GM18870 (cell line): ENCODE measurements at regions not wholly inside any gene's neighbourhood (a gene's known extent, or its start where the extent isn't known, plus 50 kb on each side); places are given as distances from the start of the nearest gene placed in this dataset.

Source experiments
- ATAC-seq: cut with Tn5 transposase; IDR thresholded peaks from one replicate; pipeline ENCODE4 v1.9.1; 2021; ENCODE audit warnings: moderate library complexity; ENCODE audit not compliant: unreplicated experiment

DNA sequence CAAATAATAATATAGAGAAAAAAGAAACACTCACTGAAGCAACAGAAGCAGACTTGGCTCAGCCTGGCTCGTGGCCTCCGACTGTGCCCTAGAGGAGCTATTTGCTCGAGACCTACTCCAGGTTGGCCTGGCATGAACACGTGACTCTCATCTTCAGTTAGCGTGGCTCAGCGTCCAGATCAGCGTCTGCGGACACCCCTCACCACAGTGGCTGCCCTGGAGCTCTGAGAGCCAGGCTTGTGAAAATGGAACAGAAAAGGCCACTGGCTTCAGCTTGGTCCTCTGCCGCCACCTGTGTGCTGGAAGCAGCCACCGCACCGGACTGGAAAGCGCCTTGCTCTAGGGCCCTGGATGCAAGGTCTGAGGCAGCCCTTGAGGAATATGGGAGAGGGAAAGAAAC, 1184.0 kb upstream of the GYPC start:
- peak; percentile 89 for ATAC-seq

DNA sequence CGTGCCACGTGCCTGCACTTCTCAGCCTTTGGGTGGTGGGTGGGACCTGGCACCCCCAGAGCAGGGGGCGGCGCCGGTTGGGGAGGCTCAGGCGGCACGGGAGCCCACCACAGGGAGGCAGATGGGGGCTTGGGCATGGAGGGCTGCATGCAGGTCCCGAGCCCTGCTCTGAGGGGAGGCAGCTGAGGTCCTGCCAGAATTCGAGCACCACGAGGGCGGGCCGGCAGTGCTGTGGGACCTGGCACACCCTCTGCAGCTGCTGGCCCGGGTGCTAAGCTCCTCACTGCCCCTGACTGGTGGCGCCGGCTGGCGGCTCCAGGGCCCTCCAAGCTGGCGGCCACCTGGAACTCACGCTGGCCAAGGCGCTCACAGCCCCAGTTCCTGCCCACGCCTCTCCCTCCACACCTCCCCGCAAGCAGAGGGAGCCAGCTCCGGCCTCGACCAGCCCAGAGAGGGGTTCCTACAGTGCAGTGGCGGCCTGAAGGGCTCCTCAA, 1176.8 kb upstream of the GYPC start:
- ATAC-seq = no peak

DNA sequence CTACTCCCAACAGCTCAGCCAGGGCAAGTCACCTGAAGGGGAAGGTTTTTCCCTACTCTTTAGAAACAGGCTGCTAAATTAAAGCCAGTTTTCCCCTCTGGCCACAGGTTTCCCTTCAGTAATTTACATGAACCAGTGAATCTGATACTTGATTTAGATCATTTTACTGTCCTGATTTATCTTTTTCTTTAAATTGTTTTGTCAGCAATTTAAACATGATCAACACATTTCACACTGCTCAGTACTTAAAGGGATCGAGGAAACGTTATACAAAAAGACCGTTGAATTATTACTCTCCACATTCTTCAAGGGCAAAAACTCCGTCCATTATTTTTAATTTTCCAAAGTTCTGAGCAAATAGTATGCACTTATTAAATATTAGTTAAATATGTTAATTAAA, 1165.7 kb upstream of the GYPC start:
- ATAC-seq = no peak

DNA sequence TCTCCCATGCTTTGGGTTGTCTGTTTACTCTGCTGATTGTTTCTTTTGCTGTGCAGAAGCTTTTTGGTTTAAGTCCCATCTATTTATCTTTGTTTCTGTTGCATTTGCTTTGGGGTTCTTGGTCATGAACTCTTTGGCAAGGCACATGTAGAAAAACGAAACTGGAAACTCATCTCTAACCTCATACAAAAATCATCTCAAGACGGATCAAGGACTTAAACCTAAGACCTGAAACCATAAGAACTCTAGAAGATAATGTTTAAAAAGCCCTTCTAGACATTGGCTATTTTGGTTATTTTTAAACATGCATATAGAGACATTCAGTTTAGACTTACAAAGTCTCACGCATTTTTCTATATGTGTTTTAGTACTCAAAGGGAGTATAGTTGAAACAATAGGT, 1164.3 kb upstream of the GYPC start:
- no peak for ATAC-seq

DNA sequence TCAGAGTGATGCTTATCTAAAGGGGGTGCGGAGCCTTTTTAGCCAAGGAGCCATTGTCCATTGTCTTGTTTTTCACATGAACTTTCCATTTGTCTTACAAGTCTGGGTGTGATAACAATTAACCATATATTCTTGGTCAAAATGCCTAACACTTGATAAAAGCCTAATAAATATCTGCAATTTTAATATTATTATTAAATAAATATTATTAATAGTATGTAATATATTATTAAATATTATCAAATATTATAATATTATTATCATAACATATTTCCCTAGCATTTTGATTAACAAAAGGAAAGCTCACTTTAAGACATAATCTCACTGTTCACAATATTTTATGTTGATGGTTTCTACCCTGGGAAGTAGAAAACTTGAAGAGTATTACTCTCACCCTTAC, 1143.6 kb upstream of the GYPC start:
- no peak for ATAC-seq

DNA sequence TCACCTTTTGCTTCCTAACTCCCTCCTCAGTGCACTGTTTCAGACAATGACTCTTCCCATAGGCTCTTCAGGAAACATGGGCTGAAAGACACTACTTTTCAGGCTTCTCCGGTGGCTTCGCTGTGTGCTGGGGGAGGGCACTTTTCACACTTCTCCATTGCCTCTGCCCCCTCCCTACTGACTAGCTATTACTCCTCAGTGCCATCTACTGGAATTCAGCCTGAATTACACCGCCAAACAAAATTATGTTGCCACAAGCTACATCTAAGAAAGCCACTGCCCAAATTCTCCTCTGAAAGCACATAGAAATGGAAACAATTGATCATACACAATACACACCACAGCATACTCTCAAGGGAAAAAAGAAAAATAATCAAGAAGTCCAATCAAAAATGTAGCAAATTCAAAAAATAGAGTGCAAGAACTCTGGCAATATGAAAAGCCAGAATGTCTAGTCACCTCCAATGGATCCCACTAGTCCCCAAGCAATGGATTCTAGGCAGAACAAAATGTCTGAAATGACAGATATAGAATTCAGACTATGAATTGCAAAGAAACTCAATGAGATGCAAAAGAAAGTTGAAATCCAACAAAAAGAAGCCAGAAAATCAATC, 1139.4 kb upstream of the GYPC start:
- no peak for ATAC-seq

DNA sequence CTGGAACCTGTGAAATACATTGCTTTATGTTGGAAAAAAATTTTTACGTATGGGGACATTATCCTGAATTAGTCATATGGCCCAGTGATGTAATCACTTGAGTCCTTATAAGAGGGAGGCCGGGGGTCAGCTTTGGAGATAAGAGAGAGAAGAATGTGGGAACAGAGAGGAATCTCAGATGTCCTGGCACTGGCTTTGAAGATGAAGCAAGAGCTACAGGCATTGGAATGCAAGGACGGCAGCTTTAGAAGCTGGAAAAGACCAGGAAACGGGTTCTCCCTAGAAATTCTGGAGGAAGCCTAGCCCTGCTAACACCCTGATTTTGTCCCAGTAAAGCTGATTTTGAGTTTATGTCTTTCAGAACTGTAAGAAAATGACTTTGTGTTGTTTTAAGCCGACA, 1129.9 kb upstream of the GYPC start:
- no peak for ATAC-seq

DNA sequence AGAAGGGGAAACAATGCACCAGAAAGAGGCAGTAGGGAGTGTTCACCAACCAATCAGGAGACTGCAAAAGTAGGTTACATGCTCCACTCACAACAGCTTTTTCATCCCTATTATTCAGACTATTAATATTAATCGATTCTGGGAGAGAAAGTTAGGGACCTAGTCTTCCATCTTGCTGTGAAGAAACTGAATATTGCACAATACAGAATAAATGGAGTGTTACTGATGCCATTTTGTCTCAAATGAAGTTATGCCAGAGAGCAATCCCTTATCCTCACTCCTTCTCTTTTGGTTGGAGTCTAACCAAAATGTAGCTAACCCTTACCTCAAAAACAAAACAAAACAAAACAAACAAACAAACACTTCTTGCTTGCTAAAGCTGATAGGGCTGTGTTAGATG, 1120.9 kb upstream of the GYPC start:
- no peak for ATAC-seq

DNA sequence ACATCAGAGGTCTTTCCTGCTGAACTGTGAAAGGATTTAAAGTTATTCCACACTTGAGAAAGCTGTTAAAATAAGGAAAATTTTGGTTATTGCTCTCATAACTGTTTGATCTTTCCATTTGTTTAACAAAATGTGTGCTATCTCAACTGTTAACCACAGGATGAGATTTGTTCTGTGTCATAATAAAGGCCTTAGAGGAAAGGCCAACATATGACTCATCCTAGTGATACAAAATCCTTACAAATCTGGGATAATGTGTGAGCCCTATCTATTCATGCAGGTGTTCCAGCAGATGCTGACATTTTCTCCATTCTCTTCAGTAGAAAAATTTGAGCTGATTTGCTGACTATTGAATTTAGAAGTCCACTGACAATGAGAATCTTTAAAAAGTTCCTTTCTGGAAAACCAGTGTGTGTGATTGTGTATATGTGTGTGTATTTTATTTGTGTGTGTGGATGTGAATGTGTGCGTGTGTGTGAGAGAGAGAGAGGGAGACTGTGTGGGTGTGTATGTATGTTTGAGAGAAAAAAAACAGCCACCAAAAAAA, 1111.9 kb upstream of the GYPC start:
- no peak for ATAC-seq

DNA sequence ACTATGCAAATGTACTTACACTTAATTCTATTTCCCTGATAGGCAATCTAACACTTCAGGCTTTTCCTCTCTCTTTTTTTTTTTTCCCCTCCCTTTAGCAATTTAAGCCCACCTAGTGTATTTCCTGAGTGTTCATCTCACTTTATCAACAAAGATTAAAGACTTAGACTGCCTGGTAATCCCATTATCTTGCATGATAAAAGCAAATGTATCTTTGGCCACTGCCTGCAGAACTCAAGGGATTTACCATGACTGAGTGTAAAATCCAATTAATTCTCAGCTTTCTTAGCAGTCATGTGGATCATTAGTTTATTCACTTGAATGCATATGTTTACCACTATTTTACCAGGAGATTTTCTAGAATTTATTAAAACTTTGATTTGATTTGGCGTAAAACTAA, 1102.2 kb upstream of the GYPC start:
- no peak for ATAC-seq

DNA sequence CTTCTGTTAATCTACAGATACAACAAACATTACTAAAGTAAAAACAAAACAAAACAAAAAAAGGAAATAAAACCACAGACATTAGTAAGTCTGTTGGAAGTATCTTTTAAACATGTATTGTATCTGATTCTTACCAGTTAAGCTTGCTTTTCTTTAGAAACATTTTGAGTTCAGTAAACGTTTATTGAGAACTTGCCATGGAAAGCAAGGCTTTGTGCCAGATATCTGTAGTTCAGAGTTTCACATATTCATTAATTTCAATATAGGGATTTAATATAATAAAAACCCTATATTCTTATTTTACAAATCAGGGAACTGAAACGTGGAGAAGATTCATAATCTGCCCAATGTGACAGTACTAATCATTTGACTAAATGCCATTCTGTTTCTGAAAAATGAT, 1101.0 kb upstream of the GYPC start:
- ATAC-seq = no peak

DNA sequence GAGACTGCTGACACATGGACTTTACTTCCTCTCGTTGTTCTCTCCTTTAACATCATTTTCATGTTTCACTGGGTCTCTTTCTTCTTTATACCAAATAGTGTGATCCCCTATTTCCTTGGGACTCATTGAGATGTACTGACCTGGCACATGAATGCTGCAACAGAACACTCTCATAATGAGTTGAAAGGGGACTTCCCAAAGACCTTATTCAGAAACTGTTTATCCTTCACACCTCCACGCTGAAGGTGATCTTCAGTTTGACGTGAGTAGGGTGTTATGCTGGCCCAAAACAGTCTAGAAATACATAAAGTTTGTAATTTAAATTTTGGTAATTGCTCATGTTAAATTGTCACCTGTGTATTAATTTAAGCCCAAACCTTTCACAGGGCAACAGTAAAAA, 1096.8 kb upstream of the GYPC start:
- ATAC-seq = no peak

DNA sequence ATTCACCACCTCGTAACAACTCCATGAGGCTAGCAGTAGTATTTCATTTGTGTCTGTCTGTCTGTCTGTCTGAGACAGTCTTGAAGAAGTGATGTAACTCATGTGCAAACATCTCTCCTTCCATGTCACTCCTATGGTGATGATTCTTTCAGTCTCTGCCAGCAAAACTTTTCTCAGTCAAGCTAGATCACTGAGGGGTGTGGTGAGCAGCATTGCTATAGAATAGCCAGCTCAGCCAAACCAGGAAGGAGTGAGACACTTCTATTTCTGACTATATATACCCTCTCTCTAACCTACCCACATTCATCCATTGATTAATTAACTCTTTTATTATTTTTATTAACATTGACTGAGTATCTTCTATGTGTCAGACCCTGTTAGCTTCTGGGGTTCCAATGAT, 1095.1 kb upstream of the GYPC start:
- ATAC-seq = no peak

DNA sequence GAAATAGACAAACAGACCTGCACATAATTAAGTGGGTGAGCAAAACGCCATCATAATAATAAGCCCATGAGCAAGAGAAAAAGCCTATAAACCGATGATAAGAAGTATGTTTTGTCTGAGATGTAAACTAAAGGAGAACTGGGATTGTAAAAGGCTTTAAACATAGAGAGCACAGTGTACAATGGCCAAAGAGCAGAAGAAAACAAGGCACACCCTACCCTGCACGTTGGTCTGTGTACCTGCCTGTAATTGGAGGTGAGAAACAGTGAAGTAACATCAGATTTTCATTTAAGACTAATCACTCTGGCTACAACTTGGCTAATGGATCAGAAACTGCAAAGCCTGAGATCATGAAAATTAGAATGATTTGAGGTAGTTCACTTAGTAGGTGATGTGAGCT, 1094.7 kb upstream of the GYPC start:
- ATAC-seq = no peak

DNA sequence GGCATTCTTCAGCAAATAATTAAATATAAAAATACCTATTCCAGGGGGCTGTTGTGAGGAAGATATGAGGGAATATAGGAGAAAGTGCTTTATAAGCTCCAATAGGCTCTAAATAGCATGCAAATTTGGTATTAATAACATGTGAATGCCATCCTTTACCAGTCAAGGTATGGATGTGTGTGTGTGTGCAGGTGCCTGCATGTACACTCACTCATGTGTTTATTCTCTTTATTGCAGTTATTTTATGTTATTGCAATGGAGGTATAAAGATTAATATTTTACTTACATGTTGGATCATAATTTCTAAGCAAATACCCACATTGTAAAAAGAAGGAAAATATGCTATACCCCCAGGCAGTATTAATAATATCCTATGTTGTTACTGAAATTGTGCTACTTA, 1093.0 kb upstream of the GYPC start:
- no peak for ATAC-seq

DNA sequence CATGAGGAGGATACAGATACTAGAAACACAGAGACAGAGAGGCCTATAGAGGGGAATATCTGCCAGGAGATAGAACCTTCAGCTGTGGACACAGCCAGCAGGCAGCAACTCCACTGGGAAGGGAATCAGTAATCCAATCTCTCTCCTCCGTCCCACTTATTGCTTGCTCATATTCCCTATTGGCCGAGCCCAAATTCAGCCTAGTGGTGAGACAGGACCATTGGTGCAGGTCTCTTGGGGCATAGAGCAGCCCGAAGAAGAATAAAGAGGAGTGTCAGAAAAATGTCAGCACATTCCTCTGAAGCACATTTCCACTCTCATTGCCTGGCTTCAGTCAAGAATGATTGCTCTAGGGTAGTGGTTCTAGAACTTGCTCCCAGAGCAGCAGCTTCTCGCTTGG, 1091.5 kb upstream of the GYPC start:
- ATAC-seq = no peak

DNA sequence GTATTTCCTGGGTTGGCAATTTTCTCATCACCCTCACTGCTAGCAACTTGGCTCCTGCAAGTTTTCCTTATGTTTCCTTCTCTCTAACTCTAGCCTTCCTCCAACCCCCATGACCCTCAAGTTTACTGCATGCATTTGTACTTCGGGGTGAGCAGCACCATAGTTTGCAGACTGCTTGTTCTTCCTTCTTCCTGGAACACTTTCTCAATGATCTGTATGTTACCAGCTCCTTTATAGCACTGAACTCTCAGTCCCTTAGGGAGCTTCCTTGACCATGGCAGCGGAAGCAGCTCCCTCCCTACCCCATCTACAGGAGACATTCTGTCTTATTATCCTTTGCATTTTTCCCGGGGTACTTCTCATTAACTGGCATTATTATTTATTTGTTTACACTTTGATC, 1089.5 kb upstream of the GYPC start:
- no peak for ATAC-seq

DNA sequence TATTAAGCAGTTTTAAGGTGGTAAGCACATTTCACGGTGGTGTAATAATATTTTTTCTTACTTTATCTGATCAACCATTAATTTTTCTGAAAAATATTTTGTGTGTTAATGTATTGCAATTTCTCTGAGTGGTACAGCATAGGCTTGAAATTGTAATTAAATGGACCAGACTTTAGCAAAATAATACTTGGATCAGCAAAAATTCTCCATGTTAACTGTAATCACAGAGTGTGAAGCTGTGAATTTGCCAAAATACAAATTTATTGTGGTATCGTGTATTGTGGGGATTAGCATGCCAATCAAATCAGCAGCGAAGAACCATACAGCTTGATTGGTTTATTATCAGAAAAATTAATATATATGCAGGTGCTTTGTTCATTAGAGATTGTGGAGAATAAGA, 1088.9 kb upstream of the GYPC start:
- no peak for ATAC-seq

DNA sequence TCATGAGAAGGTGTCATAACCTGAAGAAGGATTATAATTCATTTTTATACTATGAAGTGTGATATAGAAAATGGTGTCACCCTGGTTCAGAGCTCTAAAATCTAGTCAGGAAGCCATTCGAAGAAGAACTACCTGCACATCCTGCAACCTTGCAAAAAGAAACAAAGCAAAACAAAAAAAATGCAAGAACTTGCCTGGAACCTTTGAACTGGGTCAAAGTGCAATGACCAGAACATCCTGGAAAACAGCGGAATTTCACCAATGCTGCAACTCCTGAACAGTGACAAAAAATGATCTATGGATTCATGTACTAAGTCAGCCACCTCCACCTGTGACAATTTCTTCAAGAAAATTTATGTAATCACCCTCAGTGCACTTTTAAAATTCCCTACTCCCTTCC, 1083.3 kb upstream of the GYPC start:
- no peak for ATAC-seq

DNA sequence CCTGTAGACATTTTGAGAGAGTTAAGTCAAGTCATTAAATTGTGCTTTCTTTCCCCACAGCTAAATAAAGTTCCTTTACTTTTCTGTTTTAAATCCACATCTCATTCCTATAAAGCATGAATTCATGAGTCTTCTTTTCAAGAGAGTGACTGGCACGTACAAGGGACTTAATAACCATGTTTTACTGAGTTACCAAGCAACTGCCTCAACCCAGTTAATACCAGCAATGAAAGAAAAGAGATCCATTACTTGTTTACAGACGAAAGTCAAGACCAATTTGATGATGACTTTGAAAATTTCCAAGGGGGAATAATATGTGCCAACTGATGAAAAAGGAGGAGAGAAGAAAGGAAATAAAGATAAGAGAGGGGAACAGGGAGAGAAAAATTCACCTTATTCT, 1082.5 kb upstream of the GYPC start:
- ATAC-seq = no peak

DNA sequence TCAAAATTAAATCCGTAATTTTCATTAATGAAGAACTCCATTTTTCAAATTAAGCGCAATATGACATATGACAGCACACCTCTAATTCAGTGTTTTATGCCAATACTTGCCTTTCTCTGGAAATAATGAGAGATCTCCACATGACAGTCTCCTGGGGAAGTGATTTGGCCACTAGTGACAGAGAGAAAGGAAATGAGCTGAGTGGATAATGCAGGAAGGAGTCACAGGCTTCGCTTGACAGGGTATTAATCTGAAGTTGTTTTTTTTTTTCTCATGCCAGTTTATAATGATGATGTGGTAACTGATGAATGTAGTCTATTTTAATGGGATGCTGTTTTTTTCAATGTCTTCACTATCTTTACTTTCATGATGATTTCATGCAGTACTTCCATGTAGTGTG, 1079.4 kb upstream of the GYPC start:
- no peak for ATAC-seq

DNA sequence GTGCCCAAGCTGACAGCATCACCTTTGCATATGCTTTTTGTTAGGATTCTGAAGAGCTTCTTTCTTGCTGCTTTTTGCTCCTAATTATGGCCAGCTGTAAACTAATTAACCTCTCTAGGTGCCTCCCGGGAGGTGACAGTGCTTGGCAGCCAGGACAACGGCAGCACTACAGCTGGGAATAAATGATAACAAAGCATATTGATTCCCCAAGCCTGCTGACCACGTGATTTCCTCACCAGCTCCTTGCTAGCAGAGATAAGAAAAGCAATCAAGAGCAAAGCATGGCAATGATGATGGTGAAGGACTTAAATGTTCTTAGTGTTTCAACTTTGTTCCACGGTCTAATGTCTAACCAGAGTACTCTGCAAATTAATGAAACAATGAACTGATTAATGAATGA, 1074.4 kb upstream of the GYPC start:
- ATAC-seq = no peak

DNA sequence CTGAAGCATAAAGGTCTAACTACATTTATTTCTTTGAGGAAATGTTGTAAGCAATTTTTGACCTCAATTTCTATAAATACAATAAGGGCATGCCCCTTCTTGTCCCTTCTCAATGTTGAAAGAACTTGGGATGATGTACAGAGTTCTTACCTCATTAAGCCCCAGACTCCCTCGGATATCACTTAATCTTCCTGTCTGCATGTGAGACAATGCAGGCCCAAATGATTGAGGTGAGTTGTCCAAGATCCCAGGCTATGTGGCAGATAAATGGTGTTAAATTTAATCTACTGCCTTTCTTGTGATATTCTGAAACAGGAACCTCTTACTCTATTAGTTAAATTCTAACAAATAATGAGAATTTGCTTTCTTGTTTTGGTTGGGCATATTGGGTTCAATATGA, 1073.4 kb upstream of the GYPC start:
- ATAC-seq = no peak
